Gastrocnemius medialis (tissue), 4 donors: ENCODE measurements at regions not wholly inside any gene's neighbourhood (a gene's known extent, or its start where the extent isn't known, plus 50 kb on each side); places are given as distances from the start of the nearest gene placed in this dataset.

Source experiments
- CTCF ChIP-seq, 5 experiments: fragments of 450-650 bp in 3 of 5; fragments of 200-600 bp in 2 of 5; sonication (generic) in 2 of 5; IDR thresholded peaks in 4 of 5; conservative IDR thresholded peaks in 1 of 5; 1 replicate in 4 of 5; 2 replicates in 1 of 5; pipeline ENCODE4 v1.5.1; 2016 to 2019; ENCODE audit warnings: antibody characterized with exemption in 5 of 5, mild to moderate bottlenecking in 3 of 5, moderate library complexity in 3 of 5
- POLR2A ChIP-seq, 2 donors: fragments of 450-650 bp; IDR thresholded peaks; one replicate each; pipeline ENCODE4 v1.6.1; 2017; ENCODE audit warnings: antibody characterized with exemption in 2 of 2, mild to moderate bottlenecking in 2 of 2, moderate library complexity in 2 of 2

- TF ChIP-seq CTCF (IDR thresholded peaks at IDR 0.05 in 4 of 5, conservative IDR thresholded peaks at IDR 0.05 in 1 of 5): no peak
- TF ChIP-seq POLR2A (IDR thresholded peaks at IDR 0.05): no peak
Observed at GRCh38 chr7:131921016-131921415, 364.6 kb upstream of the PODXL start.
